GM11168 (cell line): ENCODE measurements at regions not wholly inside any gene's neighbourhood (a gene's known extent, or its start where the extent isn't known, plus 50 kb on each side); places are given as distances from the start of the nearest gene placed in this dataset.
"Not testable (repeated sequence)": the region's sequence is repeated elsewhere in the genome, so short reads cannot be mapped to it uniquely, and the experiment has no call there.

Experiments
- in situ Hi-C: fragments of 300-500 bp; cut with MboI; formaldehyde crosslinking; loops from one replicate; pipeline ENCODE4 v1.12.0; 2022; ENCODE audit warnings: low sequenced_read_pairs; ENCODE audit not compliant: unreplicated experiment

GRCh38 chr2:150373374-150373773, 114.1 kb downstream of the RND3 start:
- in situ Hi-C loops = no loop called here

- in situ Hi-C loops = no loop called here
Observed at GRCh38 chr2:150371044-150371818, 116.2 kb downstream of the RND3 start.

GRCh38 chr2:150370561-150370960, 116.9 kb downstream of the RND3 start:
- in situ Hi-C loops = no loop called here

GRCh38 chr2:150369862-150370261, 117.6 kb downstream of the RND3 start:
- in situ Hi-C loops = no loop called here

GRCh38 chr2:150358468-150358807, 129.0 kb downstream of the RND3 start:
- in situ Hi-C loops = no loop called here

GRCh38 chr2:150357770-150358467, 129.5 kb downstream of the RND3 start:
- in situ Hi-C loops = no loop called here

GRCh38 chr2:150355440-150355839, 132.0 kb downstream of the RND3 start:
- in situ Hi-C loops = no loop called here

- in situ Hi-C loops = no loop called here
Observed at GRCh38 chr2:150353376-150353775, 134.1 kb downstream of the RND3 start.

GRCh38 chr2:150351922-150352321, 135.5 kb downstream of the RND3 start:
- in situ Hi-C loops = no loop called here

- in situ Hi-C loops = no loop called here
Observed at GRCh38 chr2:150350500-150350899, 137.0 kb downstream of the RND3 start.

- in situ Hi-C loops = no loop called here
Observed at GRCh38 chr2:150346806-150347205, 140.7 kb downstream of the RND3 start.

- in situ Hi-C loops = no loop called here
Observed at GRCh38 chr2:150341982-150342680, 145.3 kb downstream of the RND3 start.

GRCh38 chr2:150339951-150340350, 147.5 kb downstream of the RND3 start:
- in situ Hi-C loops = no loop called here

GRCh38 chr2:150339282-150339681, 148.2 kb downstream of the RND3 start:
- in situ Hi-C loops = no loop called here

GRCh38 chr2:150335596-150335995, 151.9 kb downstream of the RND3 start:
- in situ Hi-C loops = no loop called here

GRCh38 chr2:150332383-150332782, 155.1 kb downstream of the RND3 start:
- in situ Hi-C loops = no loop called here

GRCh38 chr2:150327564-150328489, 159.6 kb downstream of the RND3 start:
- in situ Hi-C loops = no loop called here

- in situ Hi-C loops = no loop called here
Observed at GRCh38 chr2:150325656-150326314, 161.7 kb downstream of the RND3 start.

- in situ Hi-C loops = not testable (repeated sequence)
Observed at GRCh38 chr2:150323071-150323470, 164.4 kb downstream of the RND3 start.

GRCh38 chr2:150320608-150321007, 166.9 kb downstream of the RND3 start:
- in situ Hi-C loops = no loop called here
